ENCODE measurements at regions not wholly inside any gene's neighbourhood (a gene's known extent, or its start where the extent isn't known, plus 50 kb on each side); places are given as distances from the start of the nearest gene placed in this dataset.
"Not testable (repeated sequence)": the region's sequence is repeated elsewhere in the genome, so short reads cannot be mapped to it uniquely, and the experiment has no call there.

DNA sequence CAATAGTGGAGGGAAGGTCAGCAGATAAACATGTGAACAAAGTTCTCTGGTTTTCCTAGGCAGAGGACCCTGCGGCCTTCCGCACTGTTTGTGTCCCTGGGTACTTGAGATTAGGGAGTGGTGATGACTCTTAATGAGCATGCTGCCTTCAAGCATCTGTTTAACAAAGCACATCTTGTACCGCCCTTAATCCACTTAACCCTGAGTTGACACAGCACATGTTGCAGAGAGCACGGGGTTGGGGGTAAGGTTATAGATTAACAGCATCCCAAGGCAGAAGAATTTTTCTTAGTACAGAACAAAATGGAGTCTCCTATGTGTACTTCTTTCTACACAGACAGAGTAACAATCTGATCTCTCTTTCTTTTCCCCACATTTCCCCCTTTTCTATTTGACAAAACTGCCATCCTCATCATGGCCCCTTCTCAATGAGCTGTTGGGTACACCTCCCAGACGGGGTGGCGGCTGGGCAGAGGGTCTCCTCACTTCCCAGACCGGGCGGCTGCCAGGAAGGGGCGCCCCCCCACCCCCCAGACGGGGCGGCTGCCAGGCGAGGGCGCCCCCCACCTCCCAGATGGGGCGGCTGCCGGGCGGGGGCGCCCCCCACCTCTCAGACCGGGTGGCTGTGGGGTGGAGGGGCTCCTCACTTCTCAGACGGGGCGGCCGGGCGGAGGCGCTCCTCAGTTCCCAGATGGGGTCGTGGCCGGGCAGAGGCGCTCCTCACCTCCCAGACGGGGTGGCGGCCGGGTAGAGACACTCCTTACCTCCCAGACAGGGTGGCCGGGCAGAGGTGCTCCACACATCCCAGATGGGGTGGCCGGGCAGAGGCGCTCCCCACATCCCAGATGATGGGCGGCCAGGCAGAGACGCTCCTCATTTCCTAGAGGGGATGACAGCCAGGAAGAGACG is 361.6 kb upstream of the SGO1 start:
- TF ChIP-seq, protein P1, sequence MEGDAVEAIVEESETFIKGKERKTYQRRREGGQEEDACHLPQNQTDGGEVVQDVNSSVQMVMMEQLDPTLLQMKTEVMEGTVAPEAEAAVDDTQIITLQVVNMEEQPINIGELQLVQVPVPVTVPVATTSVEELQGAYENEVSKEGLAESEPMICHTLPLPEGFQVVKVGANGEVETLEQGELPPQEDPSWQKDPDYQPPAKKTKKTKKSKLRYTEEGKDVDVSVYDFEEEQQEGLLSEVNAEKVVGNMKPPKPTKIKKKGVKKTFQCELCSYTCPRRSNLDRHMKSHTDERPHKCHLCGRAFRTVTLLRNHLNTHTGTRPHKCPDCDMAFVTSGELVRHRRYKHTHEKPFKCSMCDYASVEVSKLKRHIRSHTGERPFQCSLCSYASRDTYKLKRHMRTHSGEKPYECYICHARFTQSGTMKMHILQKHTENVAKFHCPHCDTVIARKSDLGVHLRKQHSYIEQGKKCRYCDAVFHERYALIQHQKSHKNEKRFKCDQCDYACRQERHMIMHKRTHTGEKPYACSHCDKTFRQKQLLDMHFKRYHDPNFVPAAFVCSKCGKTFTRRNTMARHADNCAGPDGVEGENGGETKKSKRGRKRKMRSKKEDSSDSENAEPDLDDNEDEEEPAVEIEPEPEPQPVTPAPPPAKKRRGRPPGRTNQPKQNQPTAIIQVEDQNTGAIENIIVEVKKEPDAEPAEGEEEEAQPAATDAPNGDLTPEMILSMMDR (IDR thresholded peaks at IDR 0.05) = not testable (repeated sequence)
- not testable (repeated sequence) for TF ChIP-seq POLR2A (IDR thresholded peaks at IDR 0.05)

Measured in vagina (tissue), 2 donors.